Nephron (organoid): ENCODE measurements at regions not wholly inside any gene's neighbourhood (a gene's known extent, or its start where the extent isn't known, plus 50 kb on each side); places are given as distances from the start of the nearest gene placed in this dataset.

Experiments used
- H3K27ac Mint-ChIP-seq, 3 experiments: 2 replicates each; pipeline ENCODE4 v1.8.0; 2020; ENCODE audit warnings: mixed read lengths in 3 of 3, mild to moderate bottlenecking in 2 of 3, moderate library complexity in 1 of 3
- H3K27me3 Mint-ChIP-seq: 2 replicates; pipeline ENCODE4 v1.8.0; 2021; ENCODE audit warnings: low read depth, mild to moderate bottlenecking, moderate library complexity, mixed read lengths
- H3K36me3 Mint-ChIP-seq: 2 replicates; pipeline ENCODE4 v1.8.0; 2020; ENCODE audit warnings: low read depth, mixed read lengths
- H3K4me1 Mint-ChIP-seq: 2 replicates; pipeline ENCODE4 v1.8.0; 2020; ENCODE audit warnings: mixed read lengths
- H3K4me3 Mint-ChIP-seq, 3 experiments: 2 replicates each; pipeline ENCODE4 v1.8.0; 2020; ENCODE audit warnings: mild to moderate bottlenecking in 3 of 3, mixed read lengths in 3 of 3, moderate library complexity in 2 of 3
- H3K9me3 Mint-ChIP-seq: 2 replicates; pipeline ENCODE4 v1.8.0; 2020; ENCODE audit warnings: mixed read lengths
- TF ChIP-seq, protein P1 (sequence below), 3 experiments: fragments of 200-600 bp; sonication (generic); IDR thresholded peaks; one replicate each; pipeline ENCODE4 v1.5.0; 2021; ENCODE audit warnings: antibody characterized with exemption in 3 of 3; ENCODE audit not compliant: unreplicated experiment in 3 of 3

DNA sequence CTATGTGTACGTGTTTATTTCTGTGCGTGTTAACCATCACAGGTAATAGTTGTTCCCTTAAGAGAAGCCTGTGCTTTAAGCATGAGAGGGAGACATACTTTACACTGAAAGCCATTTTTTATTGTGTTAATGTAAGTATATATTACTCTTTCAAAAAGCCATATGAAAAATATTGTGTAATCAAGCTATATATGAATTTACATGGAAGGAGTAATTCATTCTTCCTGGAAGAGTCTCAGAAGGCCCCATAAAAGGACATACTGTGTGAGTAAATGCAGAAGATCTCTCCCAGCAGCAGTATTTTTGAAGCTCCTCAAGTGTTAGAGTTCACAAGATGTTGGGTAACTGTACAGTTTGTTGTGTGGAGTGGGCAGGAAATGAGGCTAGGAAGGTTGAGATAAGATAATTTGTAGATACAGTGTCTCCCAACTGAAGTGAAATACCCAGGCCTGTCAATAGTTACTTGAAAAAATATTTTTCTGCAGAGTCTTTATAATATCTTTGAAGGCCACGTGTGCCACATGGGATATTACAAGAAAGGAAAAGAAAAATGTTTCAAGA is 138.3 kb downstream of the PTGER3 start:
- Mint-ChIP-seq H3K9me3 (peaks cover 2% of the 10 kb centered on the region), H3K27me3 (no peaks in the 10 kb centered on the region), H3K27ac (no peak overlapping the region), H3K4me3 (no peak overlapping the region), H3K4me1 (no peaks in the 10 kb centered on the region), H3K36me3 (no peaks in the 10 kb centered on the region)
- TF ChIP-seq, protein P1, sequence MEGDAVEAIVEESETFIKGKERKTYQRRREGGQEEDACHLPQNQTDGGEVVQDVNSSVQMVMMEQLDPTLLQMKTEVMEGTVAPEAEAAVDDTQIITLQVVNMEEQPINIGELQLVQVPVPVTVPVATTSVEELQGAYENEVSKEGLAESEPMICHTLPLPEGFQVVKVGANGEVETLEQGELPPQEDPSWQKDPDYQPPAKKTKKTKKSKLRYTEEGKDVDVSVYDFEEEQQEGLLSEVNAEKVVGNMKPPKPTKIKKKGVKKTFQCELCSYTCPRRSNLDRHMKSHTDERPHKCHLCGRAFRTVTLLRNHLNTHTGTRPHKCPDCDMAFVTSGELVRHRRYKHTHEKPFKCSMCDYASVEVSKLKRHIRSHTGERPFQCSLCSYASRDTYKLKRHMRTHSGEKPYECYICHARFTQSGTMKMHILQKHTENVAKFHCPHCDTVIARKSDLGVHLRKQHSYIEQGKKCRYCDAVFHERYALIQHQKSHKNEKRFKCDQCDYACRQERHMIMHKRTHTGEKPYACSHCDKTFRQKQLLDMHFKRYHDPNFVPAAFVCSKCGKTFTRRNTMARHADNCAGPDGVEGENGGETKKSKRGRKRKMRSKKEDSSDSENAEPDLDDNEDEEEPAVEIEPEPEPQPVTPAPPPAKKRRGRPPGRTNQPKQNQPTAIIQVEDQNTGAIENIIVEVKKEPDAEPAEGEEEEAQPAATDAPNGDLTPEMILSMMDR (IDR thresholded peaks at IDR 0.05; ENCODE audit: unreplicated experiment in 3 of 3), result no peak

DNA sequence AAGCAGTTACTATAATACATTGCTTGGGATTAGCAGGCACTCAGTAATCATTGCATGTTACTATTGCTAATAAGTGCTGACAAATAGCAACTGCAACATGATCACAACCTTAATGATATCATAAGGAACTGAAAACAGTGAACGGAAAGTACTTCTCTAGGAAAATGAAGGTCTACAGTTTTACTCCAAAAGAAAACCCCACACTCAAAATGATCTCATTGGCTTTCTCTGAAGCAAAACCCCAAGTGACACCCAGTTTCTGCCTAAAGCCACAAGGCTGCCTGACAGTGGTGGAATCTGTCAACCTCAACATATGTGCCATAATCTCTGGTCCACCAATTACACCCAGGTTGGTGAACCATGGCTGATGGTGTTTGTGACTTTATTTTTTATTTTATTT is 137.6 kb downstream of the PTGER3 start:
- Mint-ChIP-seq H3K4me3 (no peak overlapping the region), H3K4me1 (no peaks in the 10 kb centered on the region), H3K27me3 (no peaks in the 10 kb centered on the region), H3K36me3 (no peaks in the 10 kb centered on the region), H3K9me3 (peaks cover 2% of the 10 kb centered on the region), H3K27ac (no peak overlapping the region)
- TF ChIP-seq, protein P1 (IDR thresholded peaks at IDR 0.05; ENCODE audit: unreplicated experiment in 3 of 3), result no peak

DNA sequence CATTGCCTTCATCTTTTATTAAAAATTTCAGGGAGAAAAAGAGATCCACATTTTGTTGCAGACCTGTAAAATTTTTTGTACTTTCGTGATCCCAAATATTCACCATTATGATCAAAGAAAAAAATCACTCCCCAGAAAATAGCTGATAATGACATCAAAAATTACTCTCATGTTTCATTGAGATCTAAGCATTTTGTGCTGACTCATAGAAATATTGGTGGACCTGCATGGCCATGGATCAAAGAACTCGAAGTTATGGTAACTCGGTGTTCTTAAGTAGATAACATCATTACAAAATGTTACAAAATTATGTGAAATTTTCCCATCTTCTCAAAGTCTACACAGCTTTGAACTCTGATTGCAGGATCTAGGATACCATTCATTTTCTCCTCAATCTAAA is 135.8 kb downstream of the PTGER3 start:
- no peaks in the 10 kb centered on the region for H3K27me3 Mint-ChIP-seq
- TF ChIP-seq, protein P1 (IDR thresholded peaks at IDR 0.05; ENCODE audit: unreplicated experiment in 3 of 3), result no peak
- H3K27ac Mint-ChIP-seq, result no peak overlapping the region
- no peaks in the 10 kb centered on the region for H3K4me1 Mint-ChIP-seq
- H3K36me3 Mint-ChIP-seq, result no peaks in the 10 kb centered on the region
- H3K4me3 Mint-ChIP-seq, result no peak overlapping the region
- H3K9me3 Mint-ChIP-seq, result no peaks in the 10 kb centered on the region

DNA sequence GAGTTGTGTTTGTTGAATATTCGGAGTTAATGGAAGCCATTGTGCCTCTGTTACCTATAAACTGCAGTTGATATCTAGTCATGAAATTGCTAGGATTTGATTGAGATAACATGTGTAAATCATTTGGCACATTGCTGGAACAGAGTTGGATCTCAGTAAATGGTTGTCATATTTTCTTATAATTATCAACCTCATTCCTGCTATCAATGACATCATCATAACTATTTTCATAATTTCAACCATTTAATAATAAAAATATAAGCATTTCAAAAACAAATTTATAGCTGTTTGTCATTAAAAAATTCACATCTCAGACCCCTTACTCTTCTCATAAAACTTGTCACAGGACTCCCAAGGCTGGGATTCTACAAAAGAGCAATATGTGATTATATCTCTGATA is 133.4 kb downstream of the PTGER3 start:
- no peaks in the 10 kb centered on the region for H3K27me3 Mint-ChIP-seq
- no peak overlapping the region for H3K27ac Mint-ChIP-seq
- H3K36me3 Mint-ChIP-seq, result no peaks in the 10 kb centered on the region
- H3K9me3 Mint-ChIP-seq, result no peaks in the 10 kb centered on the region
- no peak overlapping the region for H3K4me3 Mint-ChIP-seq
- H3K4me1 Mint-ChIP-seq, result no peaks in the 10 kb centered on the region
- TF ChIP-seq, protein P1 (IDR thresholded peaks at IDR 0.05; ENCODE audit: unreplicated experiment in 3 of 3), result no peak

DNA sequence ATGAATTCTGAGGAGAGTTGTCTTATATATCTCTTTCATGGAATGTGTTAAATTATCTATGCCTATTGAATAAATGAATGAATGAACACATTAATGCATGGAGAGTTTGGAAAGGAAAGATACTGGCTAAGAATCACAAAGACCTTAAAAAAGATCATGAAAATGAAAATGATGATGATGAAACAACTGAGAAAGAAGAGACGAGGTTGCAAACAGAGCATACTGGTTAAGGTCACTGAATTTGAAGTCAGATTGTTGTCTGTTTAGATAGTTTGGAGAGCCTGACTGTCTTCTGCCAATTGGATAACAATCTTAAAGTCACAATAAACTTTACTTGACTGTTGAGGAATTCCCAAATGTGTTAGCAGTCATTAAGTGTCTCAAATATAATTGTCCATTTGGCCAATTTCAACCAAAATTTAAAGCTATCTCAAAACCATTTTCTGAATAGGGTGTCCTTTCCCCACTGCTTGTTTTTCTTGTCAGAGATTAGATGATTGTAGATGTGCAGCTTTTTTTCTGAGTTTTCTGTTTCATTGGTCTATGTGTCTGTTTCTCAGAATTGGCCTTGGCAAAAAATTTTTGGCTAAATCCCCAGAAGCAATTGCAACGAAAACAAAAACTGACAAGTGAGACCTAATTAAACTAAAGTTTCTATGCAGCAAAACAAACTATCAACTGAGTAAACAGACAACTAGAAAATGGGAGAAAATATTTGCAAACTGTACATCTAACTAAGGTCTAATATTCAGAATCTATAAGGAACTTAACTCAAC is 132.2 kb downstream of the PTGER3 start:
- H3K27me3 Mint-ChIP-seq, result no peaks in the 10 kb centered on the region
- no peak overlapping the region for H3K27ac Mint-ChIP-seq
- H3K4me3 Mint-ChIP-seq, result no peak overlapping the region
- peaks cover 1% of the 10 kb centered on the region for H3K9me3 Mint-ChIP-seq
- H3K36me3 Mint-ChIP-seq, result no peaks in the 10 kb centered on the region
- TF ChIP-seq, protein P1 (IDR thresholded peaks at IDR 0.05; ENCODE audit: unreplicated experiment in 3 of 3), result no peak
- H3K4me1 Mint-ChIP-seq, result no peaks in the 10 kb centered on the region

DNA sequence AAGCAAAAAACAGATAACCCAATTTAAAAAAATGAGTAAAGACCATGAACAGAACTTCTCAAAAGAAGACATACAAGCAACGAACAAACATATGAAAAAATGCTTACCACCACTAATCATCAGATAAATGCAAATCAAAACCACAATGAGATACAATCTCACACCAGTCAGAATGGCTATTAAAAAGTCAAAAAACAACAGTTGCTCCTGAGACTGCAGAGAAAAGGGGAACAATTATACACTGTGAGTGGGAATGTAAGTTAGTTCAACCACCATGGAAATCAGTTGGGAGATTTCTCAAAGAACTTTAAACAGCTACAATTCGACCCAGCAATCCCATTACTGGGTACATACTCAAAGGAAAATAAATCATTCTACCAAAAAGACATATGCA is 131.6 kb downstream of the PTGER3 start:
- no peak overlapping the region for H3K4me3 Mint-ChIP-seq
- H3K27me3 Mint-ChIP-seq, result no peaks in the 10 kb centered on the region
- H3K4me1 Mint-ChIP-seq, result no peaks in the 10 kb centered on the region
- no peaks in the 10 kb centered on the region for H3K36me3 Mint-ChIP-seq
- no peak overlapping the region for H3K27ac Mint-ChIP-seq
- TF ChIP-seq, protein P1 (IDR thresholded peaks at IDR 0.05; ENCODE audit: unreplicated experiment in 3 of 3), result no peak
- peaks cover 7% of the 10 kb centered on the region for H3K9me3 Mint-ChIP-seq
